Amniotic epithelial cell (primary cell): ENCODE measurements at regions not wholly inside any gene's neighbourhood (a gene's known extent, or its start where the extent isn't known, plus 50 kb on each side); places are given as distances from the start of the nearest gene placed in this dataset.
"Not testable (repeated sequence)": the region's sequence is repeated elsewhere in the genome, so short reads cannot be mapped to it uniquely, and the experiment has no call there.

Experiments
- DNase-seq: peaks from one replicate; pipeline ENCODE4 v3.0.0-alpha.2; 2010; ENCODE audit warnings: low read depth

- not testable (repeated sequence) for DNase-seq
These were observed 1196.7 kb downstream of the TMEM121 start for GRCh38 chr14:106722813-106723687.

DNA sequence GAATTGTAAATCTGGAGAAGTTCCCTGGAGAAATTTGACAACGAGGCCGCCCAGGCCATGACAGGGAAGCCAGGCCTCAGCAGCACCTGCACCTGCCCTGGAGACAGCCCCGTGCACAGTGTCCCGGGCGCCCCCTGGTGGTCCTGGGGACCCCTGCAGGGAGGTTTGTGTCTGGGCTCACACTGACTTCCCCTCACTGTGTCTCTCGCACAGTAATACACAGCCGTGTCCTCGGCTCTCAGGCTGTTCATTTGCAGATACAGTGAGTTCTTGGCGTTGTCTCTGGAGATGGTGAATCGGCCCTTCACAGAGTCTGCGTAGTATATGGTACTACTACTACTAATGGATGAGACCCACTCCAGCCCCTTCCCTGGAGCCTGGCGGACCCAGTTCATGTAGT lies 1201.6 kb downstream of the TMEM121 start:
- not testable (repeated sequence) for DNase-seq

DNA sequence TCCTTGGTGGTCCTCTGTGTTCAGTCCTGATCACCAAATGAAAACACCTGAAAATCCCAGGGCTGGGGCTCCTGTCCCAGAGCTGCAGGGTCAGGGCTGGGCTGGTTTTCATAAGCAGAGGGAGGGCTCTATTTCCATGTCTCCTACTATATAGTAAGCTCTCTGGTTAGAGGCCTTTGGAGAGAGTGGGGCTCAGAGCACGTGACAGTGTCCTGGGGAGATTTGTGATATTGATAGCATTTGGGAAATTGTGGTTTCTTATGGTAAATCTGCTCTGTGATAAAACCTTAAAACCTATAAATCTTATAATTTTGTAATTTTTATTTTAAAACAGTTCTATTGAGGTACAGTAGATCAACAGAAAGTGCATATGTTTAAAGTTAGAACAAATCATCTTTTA lies 1202.2 kb downstream of the TMEM121 start:
- DNase-seq: no peak

DNA sequence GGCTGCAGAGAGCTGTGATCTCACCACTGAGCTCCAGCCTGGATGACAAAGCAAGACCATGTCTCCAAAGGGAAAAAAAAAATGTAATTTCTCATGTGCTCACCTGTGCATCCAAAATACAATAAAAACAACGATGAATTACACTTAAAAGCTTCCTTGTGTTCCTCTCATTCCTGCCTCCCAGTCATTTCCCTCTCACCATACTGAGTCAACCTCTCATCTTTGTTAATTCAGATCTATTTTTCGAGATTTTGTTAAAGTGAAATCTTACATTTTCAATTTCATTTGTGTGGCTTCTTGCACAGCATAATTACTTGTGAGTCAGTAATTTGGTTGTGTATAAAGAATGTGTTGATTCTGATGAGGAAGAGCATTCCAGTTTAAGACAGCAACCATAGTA lies 1203.2 kb downstream of the TMEM121 start:
- DNase-seq: no peak

DNA sequence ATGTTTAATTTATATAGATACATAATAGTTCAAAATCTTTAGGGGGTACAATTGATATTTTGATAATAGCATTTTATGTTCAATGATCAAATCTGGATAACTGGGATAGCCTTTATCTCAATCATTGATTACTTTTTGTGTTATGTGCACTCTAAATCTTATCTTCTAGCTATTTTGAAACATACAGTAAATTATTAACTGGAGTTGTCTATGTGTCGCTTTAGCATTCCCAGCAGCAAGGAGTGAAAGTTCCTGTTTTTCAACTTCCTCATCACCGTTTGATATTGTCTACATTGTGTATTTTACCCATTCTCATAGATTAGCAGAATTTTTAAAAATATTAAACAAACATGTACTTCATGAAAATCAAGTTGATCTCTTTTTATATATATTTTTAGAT lies 1207.4 kb downstream of the TMEM121 start:
- DNase-seq: no peak

GRCh38 chr14:106737021-106737420 lies 1210.6 kb downstream of the TMEM121 start:
- no peak for DNase-seq

DNA sequence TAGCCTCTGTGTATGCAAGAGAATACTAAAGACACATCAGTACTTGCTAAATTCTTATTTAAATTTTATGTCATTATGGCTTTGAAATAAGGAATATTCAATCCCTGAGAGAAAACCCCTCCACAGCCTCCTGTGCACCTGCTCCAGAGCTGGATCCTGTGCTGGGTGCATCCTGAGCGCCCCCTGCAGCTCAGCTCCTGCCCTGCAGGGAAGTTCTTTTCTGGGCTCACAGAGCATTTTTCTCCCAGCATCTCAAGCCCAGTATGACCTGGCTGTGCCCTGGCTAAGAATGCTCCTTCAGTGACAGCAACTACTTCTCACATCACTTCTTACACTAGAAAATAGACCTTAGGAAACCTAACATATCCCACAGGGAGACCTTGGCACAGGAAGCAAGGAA lies 1211.7 kb downstream of the TMEM121 start:
- DNase-seq: no peak

GRCh38 chr14:106738598-106739258 lies 1212.3 kb downstream of the TMEM121 start:
- not testable (repeated sequence) for DNase-seq

DNA sequence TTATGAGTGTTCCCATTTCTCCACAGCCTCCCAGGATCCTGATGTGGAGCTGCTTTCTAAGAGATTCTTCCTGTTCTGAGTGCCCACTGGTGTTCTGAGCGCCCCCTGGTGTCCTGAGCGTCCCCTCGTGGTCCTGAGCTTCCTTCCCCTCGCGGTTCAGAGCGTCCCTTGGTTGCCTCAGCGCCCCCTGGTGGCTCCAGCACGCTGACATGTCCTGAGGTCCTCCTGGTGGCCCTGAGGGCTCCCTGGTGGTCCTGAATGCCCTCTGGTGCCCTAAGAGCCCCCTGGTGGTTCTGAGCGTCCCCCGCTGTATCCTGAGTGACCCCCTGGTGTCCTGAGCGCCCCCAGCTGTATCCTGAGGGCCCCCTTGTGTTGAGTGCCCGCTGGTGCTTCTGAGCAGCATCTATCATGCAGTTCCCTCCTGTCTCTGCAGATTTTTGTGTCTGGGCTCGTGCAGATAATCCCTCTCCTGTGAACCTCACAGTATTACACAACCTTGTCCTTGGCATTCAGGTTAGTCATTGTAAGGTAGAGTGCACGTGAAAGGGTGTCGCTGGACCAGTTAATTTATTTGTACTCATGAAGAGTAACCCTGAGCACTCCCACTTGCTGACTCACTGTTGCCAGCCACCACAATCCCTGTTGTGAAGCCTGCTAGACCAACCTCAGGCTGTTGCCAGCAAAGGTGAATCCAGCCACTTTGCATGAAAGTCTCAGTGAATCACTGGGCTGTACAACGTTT lies 1214.9 kb downstream of the TMEM121 start:
- DNase-seq: not testable (repeated sequence)

GRCh38 chr14:106745016-106745767 lies 1218.8 kb downstream of the TMEM121 start:
- DNase-seq: not testable (repeated sequence)

DNA sequence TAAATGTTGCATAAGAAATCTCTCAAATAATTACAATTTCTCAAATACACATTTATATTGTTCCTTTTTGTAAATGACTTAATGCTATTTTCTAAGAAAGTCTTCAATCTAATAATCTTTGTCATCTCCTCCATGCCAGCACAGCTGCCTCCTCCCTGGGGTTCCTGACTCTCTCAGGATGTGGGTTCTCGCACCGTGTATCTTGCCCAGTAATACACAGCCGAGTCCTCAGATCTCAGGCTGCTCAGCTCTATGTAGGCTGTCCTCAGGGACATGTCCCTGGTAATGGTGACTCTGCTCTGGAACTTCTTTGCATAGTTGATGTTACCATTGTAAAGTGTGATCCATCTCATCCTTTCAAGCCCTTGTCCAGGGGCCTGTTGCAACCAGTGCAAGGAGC lies 1223.7 kb downstream of the TMEM121 start:
- not testable (repeated sequence) for DNase-seq

DNA sequence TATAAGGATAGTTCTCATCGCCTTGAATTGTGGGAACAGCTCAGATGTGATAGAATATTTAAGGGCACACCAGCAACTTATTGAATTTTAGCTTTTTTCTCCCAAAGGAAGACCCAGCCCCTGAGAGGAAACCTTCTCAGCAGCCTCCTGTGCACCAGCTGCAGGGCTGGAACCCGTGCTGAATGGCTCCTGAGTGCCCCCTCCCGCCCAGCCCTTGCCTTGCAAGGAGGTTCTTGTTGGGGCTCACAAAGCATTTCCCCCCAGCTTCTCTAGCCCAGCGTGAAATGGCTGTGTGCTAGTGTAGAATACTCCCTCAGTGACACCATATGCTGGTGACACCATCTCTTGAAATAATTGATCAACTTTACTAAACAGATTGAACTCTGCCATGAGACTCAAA lies 1227.4 kb downstream of the TMEM121 start:
- not testable (repeated sequence) for DNase-seq

GRCh38 chr14:106757444-106757843 lies 1231.1 kb downstream of the TMEM121 start:
- not testable (repeated sequence) for DNase-seq

- DNase-seq: not testable (repeated sequence)
These were observed 1235.8 kb downstream of the TMEM121 start for GRCh38 chr14:106761886-106762816.

GRCh38 chr14:106764968-106765369 lies 1238.6 kb downstream of the TMEM121 start:
- not testable (repeated sequence) for DNase-seq

DNA sequence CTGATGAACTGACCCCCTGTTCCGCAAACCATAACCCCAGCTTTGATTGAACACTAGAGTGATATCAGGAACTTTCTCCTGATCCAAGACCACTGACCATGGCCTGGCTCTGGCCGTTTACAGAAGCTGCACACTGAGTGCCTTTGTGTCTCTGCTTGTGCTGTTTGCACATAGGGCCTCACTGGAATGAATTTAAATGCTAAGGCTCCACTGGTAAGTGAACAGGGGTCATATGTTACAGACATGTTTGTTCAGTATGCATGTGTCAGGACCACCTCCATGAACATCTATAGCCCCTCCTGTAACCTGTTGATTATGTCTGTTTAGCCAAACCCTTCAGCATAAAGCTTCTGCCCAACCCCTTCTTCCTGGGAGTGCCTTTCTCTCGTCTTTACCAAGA lies 1239.8 kb downstream of the TMEM121 start:
- no peak for DNase-seq

DNA sequence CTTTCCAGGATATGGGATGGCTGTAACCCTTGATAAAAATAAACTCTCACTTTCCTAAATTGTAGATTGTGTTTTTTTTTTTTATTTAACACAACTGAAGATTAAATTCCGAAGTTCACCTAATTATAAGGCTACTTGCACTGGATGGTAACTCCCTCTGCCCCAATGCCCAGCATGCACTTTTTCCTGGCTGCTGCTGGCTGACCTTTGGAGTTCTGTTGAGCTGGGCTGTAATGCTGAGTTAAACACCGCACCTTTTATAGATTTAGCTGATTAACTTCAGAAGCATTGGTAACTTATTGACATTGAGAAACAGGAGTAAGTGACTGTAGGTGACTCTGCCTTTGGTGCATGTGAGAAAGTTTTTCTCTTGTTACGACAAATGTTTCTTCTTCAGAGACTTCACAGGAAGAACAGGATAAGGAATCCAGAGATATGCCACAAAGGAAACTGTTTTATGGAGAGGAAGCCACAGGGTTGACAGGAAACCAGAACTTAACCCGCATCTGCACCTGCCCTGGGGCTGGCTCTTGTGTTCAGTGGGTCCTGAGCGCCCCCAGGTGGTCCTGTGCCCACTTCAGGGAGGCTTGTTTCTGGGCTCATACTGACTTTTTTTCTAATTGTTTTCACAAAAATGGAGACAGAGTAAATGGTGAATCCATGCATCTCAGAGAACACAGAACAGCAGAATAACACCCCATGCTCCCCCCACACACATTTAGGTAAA lies 1240.3 kb downstream of the TMEM121 start:
- DNase-seq: not testable (repeated sequence)

DNA sequence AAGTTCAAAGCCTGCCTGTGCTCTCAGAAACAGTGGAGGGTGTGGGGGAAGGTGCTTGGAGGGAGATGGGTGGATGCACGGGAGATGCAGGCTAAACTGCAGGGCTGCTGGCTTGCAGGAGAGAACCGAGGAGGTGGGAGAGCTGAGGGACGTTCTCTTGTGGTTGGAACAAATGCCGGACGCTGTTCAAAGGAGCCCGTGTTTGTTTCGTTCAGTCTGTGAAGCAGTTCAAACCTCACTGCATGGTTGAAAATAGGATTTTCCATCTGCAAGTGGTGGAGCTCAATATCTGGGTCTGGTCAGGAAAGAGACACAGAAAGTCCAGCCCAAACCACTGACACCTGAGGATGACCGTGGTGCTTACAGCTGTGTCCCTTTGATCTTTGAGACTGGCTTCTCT lies 1241.8 kb downstream of the TMEM121 start:
- not testable (repeated sequence) for DNase-seq

- not testable (repeated sequence) for DNase-seq
These were observed 1242.8 kb downstream of the TMEM121 start for GRCh38 chr14:106768972-106769700.
